ENCODE measurements at regions not wholly inside any gene's neighbourhood (a gene's known extent, or its start where the extent isn't known, plus 50 kb on each side); places are given as distances from the start of the nearest gene placed in this dataset.

DNA sequence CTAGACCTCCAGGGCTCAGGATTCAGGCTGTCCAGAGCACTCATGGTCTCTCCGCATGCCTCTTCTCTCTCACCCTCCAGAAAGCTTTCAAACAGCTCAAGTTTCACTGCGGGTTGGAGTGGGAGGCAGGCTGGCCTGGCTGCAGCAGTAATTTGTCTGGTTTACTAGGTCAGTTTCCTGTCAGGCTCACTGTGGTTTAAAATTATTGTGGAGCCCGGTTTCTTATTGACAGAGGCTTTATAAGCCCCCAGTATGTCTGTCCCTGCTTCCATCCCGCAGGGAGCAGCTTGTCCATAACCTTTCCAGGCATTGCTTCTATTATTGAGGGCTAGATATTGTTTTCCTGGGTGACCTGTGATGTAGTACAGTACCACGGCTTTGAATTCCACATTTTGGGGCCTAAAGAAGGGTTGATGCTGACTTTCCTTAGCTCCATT lies 235.3 kb upstream of the SORL1-AS1 start:
- Histone ChIP-seq H3K27me3 (no peaks in the 10 kb centered on the region), H3K9me3 (no peaks in the 10 kb centered on the region), H3K4me1 (peaks cover 0 to 9% of the 10 kb centered on the region in 2 donors), H3K36me3 (no peaks in the 10 kb centered on the region), H3K4me3 (no peak overlapping the region), H3K27ac (no peak overlapping the region)
- in situ Hi-C loops (cut with MboI; ENCODE audit: low sequenced_read_pairs in 4 of 4): no loop called here
- DNase-seq (no peak), ATAC-seq (no peak)
- intact Hi-C loops (cut with DNase I; ENCODE audit: low total_unique reads): no loop called here
- TF ChIP-seq POLR2A (IDR thresholded peaks at IDR 0.05): no peak
- TF ChIP-seq, protein P1, sequence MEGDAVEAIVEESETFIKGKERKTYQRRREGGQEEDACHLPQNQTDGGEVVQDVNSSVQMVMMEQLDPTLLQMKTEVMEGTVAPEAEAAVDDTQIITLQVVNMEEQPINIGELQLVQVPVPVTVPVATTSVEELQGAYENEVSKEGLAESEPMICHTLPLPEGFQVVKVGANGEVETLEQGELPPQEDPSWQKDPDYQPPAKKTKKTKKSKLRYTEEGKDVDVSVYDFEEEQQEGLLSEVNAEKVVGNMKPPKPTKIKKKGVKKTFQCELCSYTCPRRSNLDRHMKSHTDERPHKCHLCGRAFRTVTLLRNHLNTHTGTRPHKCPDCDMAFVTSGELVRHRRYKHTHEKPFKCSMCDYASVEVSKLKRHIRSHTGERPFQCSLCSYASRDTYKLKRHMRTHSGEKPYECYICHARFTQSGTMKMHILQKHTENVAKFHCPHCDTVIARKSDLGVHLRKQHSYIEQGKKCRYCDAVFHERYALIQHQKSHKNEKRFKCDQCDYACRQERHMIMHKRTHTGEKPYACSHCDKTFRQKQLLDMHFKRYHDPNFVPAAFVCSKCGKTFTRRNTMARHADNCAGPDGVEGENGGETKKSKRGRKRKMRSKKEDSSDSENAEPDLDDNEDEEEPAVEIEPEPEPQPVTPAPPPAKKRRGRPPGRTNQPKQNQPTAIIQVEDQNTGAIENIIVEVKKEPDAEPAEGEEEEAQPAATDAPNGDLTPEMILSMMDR (IDR thresholded peaks at IDR 0.05 in 4 of 5, conservative IDR thresholded peaks at IDR 0.05 in 1 of 5): no peak

DNA sequence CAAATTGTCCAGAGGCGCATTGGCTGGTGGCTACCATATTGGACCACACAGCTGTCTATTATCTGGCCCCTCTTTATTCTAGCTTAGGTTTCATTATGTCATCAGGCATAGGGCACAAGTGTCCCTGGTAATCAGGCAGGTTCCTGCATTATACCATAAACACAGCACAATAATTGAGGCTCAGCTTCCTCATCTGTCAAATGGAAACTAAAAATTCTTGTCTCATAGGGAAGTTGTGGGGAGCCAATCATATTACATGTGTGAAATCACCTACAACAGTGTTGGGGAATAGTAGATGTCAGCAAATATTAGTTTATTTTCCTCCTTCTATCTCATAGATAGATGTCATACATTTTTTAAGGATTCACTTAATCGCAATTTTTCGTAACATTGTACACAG lies 231.0 kb upstream of the SORL1-AS1 start:
- DNase-seq (no peak), ATAC-seq (no peak)
- in situ Hi-C loops (cut with MboI; ENCODE audit: low sequenced_read_pairs in 4 of 4): no loop called here

More for the DNA sequence above, 231.0 kb upstream of the SORL1-AS1 start:
- Histone ChIP-seq H3K9me3 (no peaks in the 10 kb centered on the region), H3K4me3 (no peak overlapping the region), H3K27ac (no peak overlapping the region), H3K27me3 (no peaks in the 10 kb centered on the region), H3K36me3 (no peaks in the 10 kb centered on the region), H3K4me1 (peaks cover 0 to 9% of the 10 kb centered on the region in 2 donors)
- TF ChIP-seq, protein P1 (IDR thresholded peaks at IDR 0.05 in 4 of 5, conservative IDR thresholded peaks at IDR 0.05 in 1 of 5): no peak
- TF ChIP-seq POLR2A (IDR thresholded peaks at IDR 0.05): no peak
- intact Hi-C loops (cut with DNase I; ENCODE audit: low total_unique reads): no loop called here
